Stimulated activated CD8-positive, alpha-beta memory T cell treated with anti-CD3 and anti-CD28 coated beads, Interleukin-2, amount 100 ng/mL, for 48 hours (primary cell): ENCODE measurements at regions not wholly inside any gene's neighbourhood (a gene's known extent, or its start where the extent isn't known, plus 50 kb on each side); places are given as distances from the start of the nearest gene placed in this dataset.
"Not testable (repeated sequence)": the region's sequence is repeated elsewhere in the genome, so short reads cannot be mapped to it uniquely, and the experiment has no call there.

ENCODE experiments used
- DNase-seq, 2 donors: peaks; one replicate each; pipeline ENCODE4 v3.0.0-alpha.2; 2020; ENCODE audit warnings: low read depth in 2 of 2

GRCh38 chr5:174436750-174437149, 287.6 kb upstream of the MSX2 start:
- DNase-seq = no peak

- DNase-seq = no peak
These were observed 279.7 kb upstream of the MSX2 start for GRCh38 chr5:174444479-174445188.

GRCh38 chr5:174446446-174446845, 277.9 kb upstream of the MSX2 start:
- no peak for DNase-seq

GRCh38 chr5:174446988-174447387, 277.4 kb upstream of the MSX2 start:
- DNase-seq = no peak

- no peak for DNase-seq
These were observed 276.3 kb upstream of the MSX2 start for GRCh38 chr5:174448041-174448440.

GRCh38 chr5:174448662-174449061, 275.7 kb upstream of the MSX2 start:
- DNase-seq = no peak

- DNase-seq = no peak
These were observed 270.7 kb upstream of the MSX2 start for GRCh38 chr5:174453690-174454089.

- no peak for DNase-seq
These were observed 269.9 kb upstream of the MSX2 start for GRCh38 chr5:174454464-174454863.

- DNase-seq = no peak
These were observed 269.5 kb upstream of the MSX2 start for GRCh38 chr5:174454890-174455289.

- no peak for DNase-seq
These were observed 269.1 kb upstream of the MSX2 start for GRCh38 chr5:174455301-174455700.

- no peak for DNase-seq
These were observed 267.2 kb upstream of the MSX2 start for GRCh38 chr5:174457141-174457678.

- DNase-seq = no peak
These were observed 265.2 kb upstream of the MSX2 start for GRCh38 chr5:174459071-174459702.

GRCh38 chr5:174459832-174460448, 264.4 kb upstream of the MSX2 start:
- DNase-seq = no peak

GRCh38 chr5:174462129-174462528, 262.3 kb upstream of the MSX2 start:
- no peak for DNase-seq

GRCh38 chr5:174464504-174465165, 259.7 kb upstream of the MSX2 start:
- DNase-seq = no peak

- not testable (repeated sequence) for DNase-seq
These were observed 252.9 kb upstream of the MSX2 start for GRCh38 chr5:174471528-174471927.

- no peak for DNase-seq
These were observed 251.4 kb upstream of the MSX2 start for GRCh38 chr5:174472956-174473355.

GRCh38 chr5:174476001-174476400, 248.4 kb upstream of the MSX2 start:
- DNase-seq = not testable (repeated sequence)

GRCh38 chr5:174479325-174479724, 245.1 kb upstream of the MSX2 start:
- no peak for DNase-seq

GRCh38 chr5:174481737-174482136, 242.6 kb upstream of the MSX2 start:
- DNase-seq = no peak

GRCh38 chr5:174482607-174483024, 241.8 kb upstream of the MSX2 start:
- no peak for DNase-seq

GRCh38 chr5:174483411-174483810, 241.0 kb upstream of the MSX2 start:
- DNase-seq = no peak
